SK-N-SH treated with all-trans-retinoic acid at 6 μM for 48 hours (cell line): ENCODE measurements at regions not wholly inside any gene's neighbourhood (a gene's known extent, or its start where the extent isn't known, plus 50 kb on each side); places are given as distances from the start of the nearest gene placed in this dataset.

ENCODE experiments used
- GLIS3 ChIP-seq: fragments of 250-450 bp; sonication (Bioruptor Pico); IDR thresholded peaks from 2 replicates; pipeline ENCODE4 v1.5.0; 2020; ENCODE audit warnings: mild to moderate bottlenecking, moderate library complexity
- RARB ChIP-seq: fragments of 250-450 bp; sonication (Bioruptor Pico); IDR thresholded peaks from 2 replicates; pipeline ENCODE4 v1.8.0; 2021; ENCODE audit warnings: mild to moderate bottlenecking, moderate library complexity
- TCF4 ChIP-seq: fragments of 250-450 bp; sonication (Bioruptor Pico); IDR thresholded peaks from 2 replicates; pipeline ENCODE4 v1.8.0; 2021; ENCODE audit warnings: mild to moderate bottlenecking, moderate library complexity, borderline replicate concordance
- ZC3H10 ChIP-seq: fragments of 250-450 bp; sonication (Bioruptor Pico); IDR thresholded peaks from 2 replicates; pipeline ENCODE4 v1.5.1; 2021; ENCODE audit warnings: mild to moderate bottlenecking, moderate library complexity
- ZFP3 ChIP-seq: fragments of 250-450 bp; sonication (Bioruptor Pico); IDR thresholded peaks from 2 replicates; pipeline ENCODE4 v1.5.0; 2020; ENCODE audit warnings: mild to moderate bottlenecking, moderate library complexity
- ZNF565 ChIP-seq: fragments of 450-650 bp; formaldehyde crosslinking; conservative IDR thresholded peaks from 2 replicates; pipeline ENCODE4 v1.5.0; 2020; ENCODE audit warnings: low read depth, mild to moderate bottlenecking, moderate library complexity

DNA sequence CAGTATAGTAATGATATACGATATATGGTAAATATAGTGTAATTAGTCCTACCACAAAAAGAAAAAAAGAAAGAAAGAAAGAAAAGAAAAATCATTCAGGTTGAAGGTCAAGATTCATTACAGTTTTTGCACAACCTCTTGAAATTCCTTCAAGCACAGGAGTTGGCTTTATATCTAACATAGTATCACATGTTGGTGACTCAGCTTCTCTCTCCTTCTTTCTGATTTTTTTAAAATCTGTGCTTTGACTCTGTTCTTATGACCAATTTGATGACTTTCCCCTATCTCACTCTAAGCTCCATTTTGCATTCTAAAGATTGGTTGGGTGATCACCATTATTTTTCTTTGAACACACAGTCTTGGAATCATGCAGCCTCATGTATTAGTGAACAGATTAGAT lies 148.2 kb upstream of the COL11A1 start:
- no peak for TF ChIP-seq TCF4
- TF ChIP-seq GLIS3: no peak
- TF ChIP-seq ZC3H10 (CRISPR knock-in tag): no peak
- TF ChIP-seq ZFP3 (CRISPR knock-in tag): no peak
- no peak for TF ChIP-seq ZNF565
- TF ChIP-seq RARB (CRISPR knock-in tag): no peak
